Esophagus muscularis mucosa (tissue), 4 donors: ENCODE measurements at regions not wholly inside any gene's neighbourhood (a gene's known extent, or its start where the extent isn't known, plus 50 kb on each side); places are given as distances from the start of the nearest gene placed in this dataset.
A peak's percentile ranks its signal among the peaks of the same experiment; 100 is the strongest.

Source experiments
- CTCF ChIP-seq, 3 experiments: fragments of 200-600 bp in 2 of 3; fragments of 450-650 bp in 1 of 3; sonication (generic) in 2 of 3; IDR thresholded peaks; one replicate each; pipeline ENCODE4 v1.5.1; 2017 to 2019; ENCODE audit warnings: antibody characterized with exemption in 3 of 3, mild to moderate bottlenecking in 2 of 3, moderate library complexity in 1 of 3
- EP300 ChIP-seq: sonication (generic); formaldehyde crosslinking; IDR thresholded peaks from one replicate; pipeline ENCODE4 v1.6.1; 2017; ENCODE audit warnings: antibody characterized with exemption
- POLR2AphosphoS5 ChIP-seq, 2 donors: sonication (generic); formaldehyde crosslinking; IDR thresholded peaks; one replicate each; pipeline ENCODE4 v1.6.1; 2017; ENCODE audit warnings: antibody characterized with exemption in 2 of 2

- TF ChIP-seq EP300 (no peak), CTCF (IDR thresholded peaks at IDR 0.05) (peak; percentile 47 to 53 (median 52)), POLR2AphosphoS5 (IDR thresholded peaks at IDR 0.05) (no peak)
Measured at GRCh38 chrX:102067966-102068723, 57.3 kb upstream of the TCEAL2 start.
